Suppressor macrophage treated with lipopolysaccharide for 4 hours (primary cell): ENCODE measurements at regions not wholly inside any gene's neighbourhood (a gene's known extent, or its start where the extent isn't known, plus 50 kb on each side); places are given as distances from the start of the nearest gene placed in this dataset.
"Not testable (repeated sequence)": the region's sequence is repeated elsewhere in the genome, so short reads cannot be mapped to it uniquely, and the experiment has no call there.

Experiments used
- DNase-seq: peaks from one replicate; pipeline ENCODE4 v3.0.0-alpha.2; 2020

DNA sequence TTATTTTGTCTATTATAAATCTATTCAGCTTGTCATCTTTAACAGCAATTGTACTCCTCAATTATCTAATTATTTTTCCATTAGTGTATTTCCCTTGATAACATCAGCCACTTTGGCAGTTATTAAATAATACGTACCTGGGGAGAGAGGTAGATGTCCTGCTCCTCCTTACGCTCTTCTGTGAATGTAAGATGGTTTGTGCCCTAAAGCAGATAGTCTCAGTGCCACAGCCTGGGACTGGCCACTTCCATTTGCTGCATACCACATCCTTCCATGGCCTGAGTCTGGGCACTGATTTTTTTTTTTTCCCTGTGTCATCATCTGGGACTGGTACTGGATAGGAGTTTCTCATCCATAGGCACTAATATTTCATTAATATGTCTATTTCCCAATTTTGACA lies 632.4 kb upstream of the LRRTM4 start:
- DNase-seq: no peak

- no peak for DNase-seq
These were observed 640.0 kb upstream of the LRRTM4 start for GRCh38 chr2:78162202-78162601.

DNA sequence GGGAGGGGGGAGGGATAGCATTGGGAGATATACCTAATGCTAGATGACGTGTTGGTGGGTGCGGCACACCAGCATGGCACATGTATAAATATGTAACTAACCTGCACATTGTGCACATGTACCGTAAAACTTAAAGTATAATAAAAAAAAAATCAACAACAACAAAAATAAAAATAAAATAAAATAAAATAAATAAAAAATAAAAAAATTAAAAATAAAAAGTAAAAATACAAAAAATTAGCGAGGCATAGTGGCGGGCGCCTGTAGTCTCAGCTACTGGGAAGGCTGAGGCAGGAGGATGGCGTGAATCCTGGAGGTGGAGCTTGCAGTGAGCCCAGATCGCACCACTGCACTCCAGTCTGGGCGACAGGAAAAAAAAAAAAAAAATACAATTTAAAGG lies 650.0 kb upstream of the LRRTM4 start:
- not testable (repeated sequence) for DNase-seq

DNA sequence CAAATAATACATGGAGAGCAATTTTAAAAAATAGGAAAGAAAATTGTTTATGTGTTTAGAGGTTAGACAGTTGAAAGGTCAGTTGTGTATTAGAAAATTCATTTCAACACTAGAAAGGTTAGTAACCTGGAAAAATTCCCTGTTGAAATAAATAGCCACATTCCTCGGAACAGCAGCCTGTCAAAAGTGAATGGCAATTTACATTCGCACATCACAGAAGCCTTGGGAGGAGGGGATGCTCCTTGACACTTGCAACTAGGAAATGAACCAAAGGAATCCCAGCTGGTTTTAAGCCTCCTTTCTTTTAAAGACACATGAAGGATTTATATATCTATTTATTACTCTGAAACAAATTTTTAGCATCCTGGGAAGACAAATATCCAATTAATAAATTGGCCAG lies 653.5 kb upstream of the LRRTM4 start:
- no peak for DNase-seq

DNA sequence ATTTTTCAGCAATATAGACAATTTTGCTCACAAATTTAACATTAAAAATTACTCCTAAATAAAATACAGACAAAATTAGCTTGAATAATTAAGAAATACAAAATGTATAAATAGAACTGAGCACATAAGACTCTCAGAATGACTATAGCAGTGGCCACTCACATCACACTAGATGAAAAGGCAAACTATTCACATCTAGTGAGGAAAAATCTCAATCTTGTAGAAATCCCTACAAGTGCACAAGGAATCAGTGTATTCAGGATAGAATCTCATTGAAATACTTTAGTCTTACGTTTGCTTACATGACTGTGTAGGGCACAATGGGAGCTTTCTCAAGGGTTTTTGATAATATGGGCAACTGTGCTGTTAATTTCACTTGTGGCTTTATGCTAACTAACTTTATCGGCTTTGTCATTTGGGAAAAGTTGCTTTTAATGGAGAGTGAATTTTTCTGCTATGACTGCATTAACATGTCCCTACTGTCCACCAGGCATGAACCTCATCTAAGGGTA lies 678.9 kb upstream of the LRRTM4 start:
- DNase-seq: no peak

DNA sequence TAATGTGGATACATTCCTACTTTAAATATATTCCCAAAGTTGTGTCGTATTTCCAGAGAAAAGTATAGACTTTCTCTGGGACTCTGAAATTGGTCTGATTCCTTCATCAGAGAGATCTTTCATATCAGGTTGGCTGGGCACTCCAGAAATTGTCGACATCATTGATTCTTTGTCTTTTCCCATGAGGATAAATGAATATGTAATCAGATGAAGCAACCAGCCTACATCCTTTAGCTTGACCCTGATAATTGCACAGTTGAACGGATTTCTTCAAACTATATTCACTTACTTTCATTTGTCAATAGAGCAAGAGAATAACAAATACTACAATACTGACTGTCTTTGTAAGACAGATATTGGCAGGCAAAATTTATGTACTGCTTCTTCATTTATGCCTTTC lies 680.2 kb upstream of the LRRTM4 start:
- no peak for DNase-seq

DNA sequence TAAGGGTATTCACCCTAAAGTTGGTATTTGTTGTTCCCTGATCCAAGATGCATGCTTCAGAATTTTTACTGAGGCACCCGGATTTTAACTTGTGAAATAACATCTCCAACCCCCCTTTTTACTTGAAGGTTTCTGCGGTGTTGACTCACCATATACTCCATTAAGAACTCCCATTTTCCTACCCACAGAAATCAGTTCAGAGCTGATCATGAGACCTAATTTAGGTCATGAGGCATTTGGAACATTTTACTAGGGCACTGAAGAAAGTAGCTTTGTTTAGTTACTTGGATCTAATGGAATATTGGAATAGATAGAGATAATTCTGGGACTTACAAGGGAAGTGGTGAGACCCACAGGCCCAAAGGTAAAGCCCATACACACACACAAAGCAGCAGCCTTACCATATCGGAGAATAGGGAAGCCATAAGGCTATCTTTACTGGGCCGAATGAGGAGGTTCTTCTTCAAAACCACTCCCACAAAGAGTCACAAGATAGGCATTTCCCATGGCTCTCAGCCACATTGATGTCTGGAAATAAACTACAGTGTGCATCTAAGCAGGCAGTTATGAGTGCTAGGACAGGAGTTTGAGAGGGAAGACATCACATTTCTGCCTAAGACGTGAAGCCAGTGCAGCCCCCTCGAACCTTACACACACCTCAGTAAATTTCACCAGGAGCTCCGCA lies 681.0 kb upstream of the LRRTM4 start:
- no peak for DNase-seq

DNA sequence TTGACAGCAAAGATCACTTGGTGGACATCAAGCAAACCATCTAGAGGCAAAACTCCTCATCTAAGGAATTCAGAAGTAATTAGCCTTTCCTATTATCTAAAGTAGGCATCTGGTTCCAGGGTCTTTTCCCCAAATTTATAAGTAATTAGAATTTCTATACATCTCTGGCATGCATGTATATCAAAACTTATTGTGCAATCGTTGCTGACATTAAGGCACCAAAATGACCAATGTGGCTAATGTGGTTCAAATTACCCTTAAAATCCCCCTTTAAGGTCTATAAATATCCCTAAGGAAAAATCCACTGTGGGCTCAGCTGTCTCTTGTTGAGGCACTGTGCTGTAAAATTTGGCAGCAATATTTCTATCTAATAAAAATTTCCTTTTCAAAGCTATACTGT lies 695.9 kb upstream of the LRRTM4 start:
- no peak for DNase-seq

DNA sequence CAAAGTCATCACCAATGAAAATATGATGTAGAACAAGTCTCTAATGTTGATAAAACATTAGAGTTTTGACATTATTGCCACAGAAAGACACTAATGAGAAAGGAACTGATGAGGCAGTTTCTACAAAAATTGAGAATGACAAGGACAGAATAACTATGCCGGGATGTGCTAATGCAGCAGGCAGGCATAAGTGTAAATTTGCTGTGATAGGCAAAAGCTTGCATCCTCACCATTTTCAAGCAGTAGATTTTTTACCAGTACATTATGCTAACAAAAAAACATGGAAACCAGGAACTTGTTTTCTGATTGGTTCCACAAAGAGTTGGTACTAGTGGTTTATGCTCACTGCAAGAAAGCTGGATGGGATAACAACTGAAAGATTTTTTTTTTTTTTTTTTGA lies 715.5 kb upstream of the LRRTM4 start:
- no peak for DNase-seq

- DNase-seq: no peak
These were observed 723.4 kb upstream of the LRRTM4 start for GRCh38 chr2:78245394-78246135.

DNA sequence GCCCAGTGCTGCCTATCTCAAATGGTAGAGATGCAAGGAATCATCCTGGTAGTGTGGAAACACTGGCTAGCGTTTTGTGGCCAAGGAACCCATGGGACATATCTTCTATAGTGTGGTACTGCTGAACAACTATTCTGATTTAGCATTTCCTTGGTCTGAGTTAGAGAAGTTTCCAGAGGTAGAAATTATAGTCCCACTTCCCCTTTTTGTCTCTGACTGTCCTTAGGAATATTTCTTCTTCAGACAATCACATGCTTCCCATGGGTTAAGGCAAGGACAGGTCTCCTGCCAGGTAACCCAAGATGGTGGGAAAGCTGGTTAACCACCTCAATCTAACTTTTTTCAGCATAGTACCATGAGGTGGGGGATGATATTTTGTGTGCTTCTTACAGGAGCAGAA lies 729.5 kb upstream of the LRRTM4 start:
- no peak for DNase-seq

DNA sequence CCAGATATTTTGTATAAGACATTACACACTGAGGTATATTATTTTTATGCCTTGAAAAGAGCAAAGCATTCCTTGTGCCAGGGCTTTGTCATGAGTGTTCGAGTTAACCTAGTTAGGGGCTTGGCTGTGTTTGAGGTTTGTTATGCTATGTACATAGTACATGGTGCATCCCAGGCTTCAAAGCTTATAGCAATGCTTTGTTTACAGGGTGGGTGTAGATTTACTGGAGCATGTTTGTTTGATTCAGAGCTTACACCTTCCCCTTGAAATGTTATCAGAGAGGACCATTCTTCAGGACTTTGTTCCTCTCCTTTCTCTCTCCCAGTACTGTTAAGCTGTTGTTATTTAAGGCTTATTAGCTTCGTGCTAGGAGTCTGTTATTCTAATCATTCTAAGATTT lies 738.7 kb upstream of the LRRTM4 start:
- no peak for DNase-seq

DNA sequence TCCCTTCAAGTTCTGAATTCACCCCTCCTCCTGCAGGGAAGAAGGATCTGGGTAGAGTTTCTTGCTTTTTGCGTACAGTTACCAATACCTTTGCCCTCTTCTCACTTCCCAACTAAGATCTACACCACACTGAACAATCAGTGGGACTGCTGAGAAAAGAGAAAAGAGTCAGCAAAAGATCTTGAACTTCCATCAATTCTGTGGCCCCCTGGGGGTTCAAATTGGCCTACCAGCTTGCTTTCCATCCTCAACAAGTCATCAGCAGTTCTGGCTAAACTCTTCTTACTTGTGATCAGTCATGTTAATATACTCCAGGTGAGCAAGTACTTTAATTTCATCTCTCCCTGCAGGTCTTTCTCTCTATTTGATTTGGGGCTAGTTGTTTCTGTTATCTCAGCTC lies 739.3 kb upstream of the LRRTM4 start:
- no peak for DNase-seq

DNA sequence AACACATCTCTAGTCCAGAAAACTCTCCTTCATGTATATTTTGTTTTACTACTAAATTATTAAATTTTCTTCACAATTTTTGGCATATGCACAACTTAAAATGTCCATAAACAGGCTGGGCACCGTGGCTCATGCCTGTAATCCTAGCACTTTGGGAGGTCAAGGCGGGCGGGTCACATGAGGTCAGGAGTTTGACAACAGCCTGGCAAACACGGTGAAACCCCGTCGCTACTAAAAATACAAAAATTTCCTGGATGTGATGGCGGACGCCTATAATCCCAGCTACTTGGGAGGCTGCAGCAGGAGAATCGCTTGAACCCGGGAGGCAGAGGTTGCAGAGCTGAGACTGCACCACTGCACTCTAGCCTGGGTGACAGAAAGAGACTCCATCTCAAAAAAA lies 739.9 kb upstream of the LRRTM4 start:
- DNase-seq: not testable (repeated sequence)

GRCh38 chr2:78262713-78263375 lies 740.7 kb upstream of the LRRTM4 start:
- DNase-seq: no peak

DNA sequence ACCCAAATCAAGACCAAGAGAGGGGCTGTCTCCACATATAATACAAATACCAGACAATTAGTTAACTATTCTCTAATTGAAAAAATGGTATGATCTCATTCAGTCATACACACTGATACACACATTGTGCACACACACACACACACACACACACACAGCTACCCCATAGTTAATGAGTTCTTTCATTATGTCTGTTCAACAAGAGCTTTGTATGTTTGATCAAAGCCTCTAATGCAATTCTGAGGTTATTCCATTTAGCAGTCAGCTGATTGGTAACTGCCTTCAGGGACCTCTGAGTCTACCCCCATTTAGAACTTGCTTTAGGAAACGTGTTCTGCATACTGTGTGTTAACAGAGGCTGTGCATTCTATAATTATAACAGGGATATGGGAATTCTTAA lies 741.4 kb upstream of the LRRTM4 start:
- no peak for DNase-seq

DNA sequence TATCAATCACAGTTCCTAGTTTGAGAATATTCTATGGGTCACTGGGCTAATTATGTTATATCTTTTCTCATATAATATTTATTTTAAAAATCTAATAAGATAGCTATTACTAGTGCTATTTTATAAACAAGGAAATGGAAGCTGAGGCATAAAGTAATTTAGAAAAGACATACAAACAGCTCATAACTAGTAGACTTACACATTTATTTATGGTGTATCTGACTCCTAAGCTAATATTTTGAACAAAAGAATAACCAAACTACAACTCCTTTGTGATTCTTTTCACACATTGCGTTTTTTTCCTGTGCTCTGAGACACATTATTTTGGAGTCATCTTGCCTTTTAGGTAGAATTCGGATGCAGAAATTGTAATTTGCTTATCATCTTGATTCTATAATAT lies 742.0 kb upstream of the LRRTM4 start:
- DNase-seq: no peak

DNA sequence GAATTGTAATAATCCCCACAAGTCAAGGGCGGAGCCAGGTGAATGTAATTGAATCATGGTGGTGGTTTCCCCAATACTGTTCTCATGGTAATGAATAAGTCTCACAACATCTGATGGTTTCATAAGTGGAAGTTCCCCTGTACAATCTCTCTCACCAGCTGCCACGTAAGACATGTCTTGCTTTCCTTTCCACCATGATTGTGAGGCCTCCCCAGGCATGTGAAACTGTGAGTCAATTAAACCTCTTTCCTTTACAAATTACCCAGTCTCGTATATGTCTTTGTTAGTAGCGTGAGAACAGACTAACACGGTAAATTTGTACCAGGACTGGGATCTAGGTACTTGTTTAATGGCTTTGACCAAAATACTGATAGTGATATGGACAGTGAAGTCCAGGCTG lies 744.3 kb upstream of the REG3G start:
- DNase-seq: no peak

DNA sequence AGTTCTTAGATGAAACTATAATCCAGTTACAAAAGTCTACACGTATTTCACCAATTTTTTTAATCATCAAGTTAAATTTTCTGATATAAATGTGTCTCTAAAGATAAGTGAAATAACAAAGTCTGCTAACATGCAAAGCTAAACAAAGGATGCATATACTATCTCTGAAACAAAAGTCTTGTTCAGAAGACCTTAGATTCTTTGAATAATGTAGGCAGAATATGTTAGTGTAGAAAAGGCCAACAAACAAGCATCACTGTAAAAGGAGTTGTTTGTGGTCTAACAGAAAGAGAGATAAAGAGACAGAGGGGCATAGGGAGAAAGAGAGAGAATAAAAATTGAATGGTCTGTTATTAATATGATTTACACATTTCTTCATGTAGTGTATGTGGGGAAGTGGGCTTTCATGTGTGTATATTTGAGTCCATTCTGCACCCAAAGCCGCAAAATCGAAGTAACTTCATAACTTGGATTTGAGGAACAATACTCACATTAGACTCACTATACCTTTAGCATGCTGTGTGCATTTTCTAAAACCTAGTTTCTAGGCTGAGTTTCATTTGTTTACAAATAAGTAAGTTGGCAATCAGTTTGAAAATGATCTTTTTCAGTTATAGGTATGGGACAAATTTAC lies 734.8 kb upstream of the REG3G start:
- DNase-seq: no peak

GRCh38 chr2:78293768-78294167 lies 731.7 kb upstream of the REG3G start:
- no peak for DNase-seq

DNA sequence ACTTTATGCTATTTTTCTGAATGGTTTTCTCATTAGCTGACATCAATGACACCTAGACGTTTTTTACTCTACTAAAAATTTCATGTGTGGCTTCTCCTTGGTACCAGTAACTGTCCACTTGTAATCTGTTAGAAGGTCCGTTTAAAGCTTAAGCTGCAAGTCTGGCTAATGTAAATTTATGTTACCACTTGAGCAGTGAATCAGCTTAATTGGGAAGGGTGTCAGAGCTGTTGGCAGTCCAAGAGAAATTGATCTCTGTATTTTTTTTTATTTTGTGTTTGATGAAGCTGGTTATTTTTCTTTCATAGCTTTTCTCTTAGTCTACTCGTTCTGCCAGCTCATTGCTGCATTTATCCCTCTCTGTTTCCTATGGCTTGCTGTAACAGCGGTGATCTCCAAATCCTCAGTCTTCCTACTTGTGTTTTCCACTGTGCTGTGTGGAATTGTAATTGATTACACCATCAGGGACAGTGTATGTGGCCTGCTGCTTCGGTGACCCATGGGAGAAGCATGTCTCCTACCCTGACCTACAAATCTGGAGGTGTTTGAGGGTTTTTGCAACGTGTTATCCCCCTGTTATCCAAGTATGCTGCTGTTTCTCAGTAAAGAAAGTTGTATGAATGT lies 724.2 kb upstream of the REG3G start:
- no peak for DNase-seq

- no peak for DNase-seq
These were observed 720.8 kb upstream of the REG3G start for GRCh38 chr2:78304678-78305077.

DNA sequence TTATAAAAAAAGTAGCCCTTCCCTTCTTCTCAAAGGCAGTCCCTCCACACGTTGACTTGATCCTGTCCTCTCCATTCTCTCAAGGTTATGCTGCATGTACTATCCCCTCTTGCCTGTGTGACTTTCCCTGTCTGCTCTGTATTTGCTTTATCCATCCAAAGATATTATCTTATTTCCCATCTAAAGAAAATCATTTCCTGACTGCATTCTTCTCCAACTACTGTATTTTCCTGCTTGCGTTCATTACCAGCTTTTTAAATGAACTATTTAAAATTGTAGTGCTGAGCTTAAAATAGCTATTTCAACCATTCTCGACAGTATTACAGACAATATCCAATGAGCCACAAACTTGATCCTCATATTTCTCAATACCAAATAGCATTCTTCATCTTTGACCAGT lies 716.0 kb upstream of the REG3G start:
- no peak for DNase-seq
